SH-SY5Y (cell line): ENCODE measurements at regions not wholly inside any gene's neighbourhood (a gene's known extent, or its start where the extent isn't known, plus 50 kb on each side); places are given as distances from the start of the nearest gene placed in this dataset.

Source experiments
- GATA2 ChIP-seq: IDR thresholded peaks from 2 replicates; pipeline ENCODE4 v1.6.1; 2011; ENCODE audit warnings: mild to moderate bottlenecking, low read depth, low read length
- GATA3 ChIP-seq: IDR thresholded peaks from 2 replicates; pipeline ENCODE4 v1.6.1; 2011; ENCODE audit warnings: low read depth, mild to moderate bottlenecking, low read length, moderate library complexity

GRCh38 chr10:78190051-78190825 is 156.6 kb downstream of the RPS24 start:
- TF ChIP-seq GATA3 (no peak), GATA2 (no peak)

- TF ChIP-seq GATA2 (no peak), GATA3 (no peak)
Measured at GRCh38 chr10:78191301-78191700, 157.6 kb downstream of the RPS24 start.

- TF ChIP-seq GATA2 (no peak), GATA3 (no peak)
Measured at GRCh38 chr10:78193189-78193588, 159.5 kb downstream of the RPS24 start.

- no peak for TF ChIP-seq GATA2
- no peak for TF ChIP-seq GATA3
Measured at GRCh38 chr10:78194050-78194449, 160.4 kb downstream of the RPS24 start.

- TF ChIP-seq GATA3, result no peak
- TF ChIP-seq GATA2, result peak; percentile 74
Measured at GRCh38 chr10:78194539-78195402, 161.1 kb downstream of the RPS24 start.

- no peak for TF ChIP-seq GATA3
- TF ChIP-seq GATA2, result no peak
Measured at GRCh38 chr10:78196396-78196795, 162.7 kb downstream of the RPS24 start.

GRCh38 chr10:78196964-78197363 is 163.3 kb downstream of the RPS24 start:
- TF ChIP-seq GATA2 (no peak), GATA3 (no peak)

GRCh38 chr10:78197628-78198272 is 164.1 kb downstream of the RPS24 start:
- TF ChIP-seq GATA2 (no peak), GATA3 (no peak)

GRCh38 chr10:78199005-78199725 is 165.5 kb downstream of the RPS24 start:
- no peak for TF ChIP-seq GATA3
- TF ChIP-seq GATA2, result no peak

GRCh38 chr10:78199759-78200158 is 166.1 kb downstream of the RPS24 start:
- TF ChIP-seq GATA2, result no peak
- no peak for TF ChIP-seq GATA3

- no peak for TF ChIP-seq GATA3
- TF ChIP-seq GATA2, result no peak
Measured at GRCh38 chr10:78200686-78201085, 167.0 kb downstream of the RPS24 start.

GRCh38 chr10:78202386-78202785 is 168.7 kb downstream of the RPS24 start:
- TF ChIP-seq GATA3 (no peak), GATA2 (no peak)

GRCh38 chr10:78203915-78204818 is 170.5 kb downstream of the RPS24 start:
- TF ChIP-seq GATA2 (peak; percentile 86), GATA3 (no peak)
